HG03025 (cell line): ENCODE measurements at regions not wholly inside any gene's neighbourhood (a gene's known extent, or its start where the extent isn't known, plus 50 kb on each side); places are given as distances from the start of the nearest gene placed in this dataset.

Experiments
- ATAC-seq: cut with Tn5 transposase; IDR thresholded peaks from one replicate; pipeline ENCODE4 v1.9.1; 2021; ENCODE audit warnings: mild to moderate bottlenecking, moderate library complexity; ENCODE audit not compliant: unreplicated experiment, low FRiP score

DNA sequence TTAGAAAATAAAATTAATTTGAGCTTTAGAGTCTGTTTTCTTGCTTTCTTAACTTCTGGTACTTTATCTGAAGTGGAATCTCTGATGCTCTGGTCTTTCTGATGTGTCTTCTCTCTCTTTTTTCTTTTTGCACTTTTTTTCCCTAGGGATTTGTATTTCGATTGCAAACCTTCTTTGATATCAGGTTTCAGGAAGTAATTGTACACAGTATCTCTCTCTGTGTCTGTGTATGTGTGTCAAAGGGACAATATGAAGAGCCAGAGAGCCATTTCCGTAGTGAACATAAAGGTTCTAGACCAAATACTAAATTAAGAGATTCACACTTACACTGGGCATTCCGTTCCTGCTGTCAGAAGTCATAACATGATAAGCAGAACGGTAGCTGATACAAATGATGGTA lies 325.0 kb downstream of the PCDH7 start:
- no peak for ATAC-seq

GRCh38 chr4:31045724-31046318 lies 325.7 kb downstream of the PCDH7 start:
- ATAC-seq = no peak

DNA sequence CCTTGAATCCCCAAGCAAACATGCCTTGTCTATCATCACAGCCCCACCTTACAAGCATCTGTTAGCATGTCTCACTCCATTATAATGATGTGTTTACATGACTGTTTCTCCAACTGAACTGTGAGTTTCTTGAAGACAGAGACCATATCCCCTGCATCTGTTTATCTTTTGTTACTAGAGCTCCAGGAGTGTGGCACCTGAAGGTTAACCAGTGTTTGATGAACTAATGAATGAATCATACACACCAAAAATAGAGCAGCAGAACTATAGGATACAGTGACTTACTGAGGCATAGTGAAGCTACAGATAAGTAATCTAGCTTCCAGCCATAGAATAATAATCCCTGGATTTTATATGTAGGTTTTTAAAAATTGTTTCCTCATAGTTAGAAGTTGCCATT lies 331.0 kb downstream of the PCDH7 start:
- no peak for ATAC-seq

- ATAC-seq = no peak
Observed at GRCh38 chr4:31051565-31051964, 331.4 kb downstream of the PCDH7 start.

- no peak for ATAC-seq
Observed at GRCh38 chr4:31052519-31052918, 332.4 kb downstream of the PCDH7 start.

- no peak for ATAC-seq
Observed at GRCh38 chr4:31053451-31053850, 333.3 kb downstream of the PCDH7 start.

DNA sequence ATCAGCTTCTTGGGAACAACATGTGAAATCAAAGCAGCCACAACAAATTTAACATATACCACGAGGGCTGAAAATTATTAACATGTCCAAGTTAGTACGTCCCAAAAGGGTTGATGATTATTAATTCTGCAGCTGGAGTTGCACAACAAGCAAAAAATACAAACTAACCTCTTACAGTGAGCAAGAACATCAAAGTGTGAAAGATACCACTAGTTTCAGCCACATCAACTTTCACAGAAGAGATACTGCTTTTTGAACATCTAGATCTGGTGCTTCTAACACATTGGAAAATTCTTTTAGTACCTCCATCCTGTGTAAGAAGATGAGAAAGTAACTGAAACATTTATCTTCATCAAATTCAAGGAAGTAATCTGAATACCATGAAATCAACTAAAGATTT lies 334.1 kb downstream of the PCDH7 start:
- no peak for ATAC-seq

DNA sequence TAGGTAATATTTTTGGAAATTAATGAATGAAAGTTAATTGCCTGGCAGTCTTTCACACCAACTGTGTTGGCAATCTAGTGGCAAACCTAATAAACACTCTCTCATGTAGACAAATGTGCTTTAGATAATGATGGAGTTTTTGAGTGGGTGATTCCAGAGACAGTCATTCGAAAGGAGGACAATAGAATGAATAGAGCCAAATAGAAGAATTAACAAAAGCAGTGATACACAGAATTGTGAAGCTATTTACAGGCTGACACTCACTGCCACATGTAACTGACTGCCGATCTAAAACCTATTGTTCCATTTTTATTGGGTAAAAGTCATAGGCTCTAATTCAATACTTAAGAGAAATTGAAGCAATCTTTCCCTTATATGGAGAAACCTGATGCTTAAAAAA lies 338.5 kb downstream of the PCDH7 start:
- ATAC-seq = no peak

DNA sequence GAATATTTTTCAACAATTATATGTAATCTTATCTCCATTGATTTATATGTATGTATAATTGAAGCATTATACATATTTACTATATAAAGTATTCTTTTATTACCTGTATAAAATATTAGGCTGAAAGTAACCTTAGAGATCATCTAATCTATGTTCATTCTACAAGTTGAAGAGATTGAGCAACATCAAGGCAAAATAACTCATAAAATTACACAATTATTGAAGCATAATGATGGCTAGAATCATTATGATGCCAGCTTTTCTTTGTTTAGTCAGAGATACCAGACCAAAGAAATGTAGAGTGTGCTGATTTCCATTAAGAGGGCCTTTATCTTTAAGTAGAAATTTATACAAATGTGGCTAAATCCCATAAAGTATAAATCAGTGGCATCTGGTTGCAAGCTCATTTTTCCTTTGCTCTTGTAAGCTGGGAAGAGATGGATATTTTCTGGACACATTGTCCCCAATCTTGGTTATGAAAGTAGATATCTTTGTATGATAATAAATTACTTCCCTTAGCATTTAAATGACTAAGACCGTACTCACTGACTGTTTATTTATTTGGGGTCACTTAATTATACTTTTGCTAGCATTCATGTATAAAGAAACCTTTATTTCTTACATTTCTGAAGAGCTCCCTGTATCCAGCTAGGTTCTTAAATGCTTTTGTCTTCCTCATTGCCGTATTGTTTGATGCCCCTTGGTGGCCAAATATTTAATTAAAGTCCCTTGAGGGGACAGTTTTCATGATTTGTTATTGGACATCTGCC lies 339.8 kb downstream of the PCDH7 start:
- ATAC-seq = no peak

DNA sequence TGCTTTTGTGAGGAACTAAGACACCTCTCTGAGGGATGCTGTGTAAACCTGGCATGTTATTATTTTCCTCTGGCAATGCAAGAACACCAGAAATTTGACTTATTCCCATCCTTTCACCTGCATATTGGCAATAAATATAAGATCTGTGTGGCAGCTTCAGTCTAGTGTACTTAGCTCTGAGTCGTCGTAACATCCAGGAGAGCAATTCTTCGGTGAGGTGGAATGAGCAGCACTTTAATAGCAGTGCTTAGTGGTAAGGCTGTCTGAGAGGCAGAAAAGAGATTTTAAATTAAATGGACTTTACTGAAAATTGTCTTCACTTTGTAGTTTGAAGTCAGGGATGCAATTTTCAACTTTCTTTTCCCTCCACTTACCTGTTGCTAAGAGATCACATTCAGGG lies 344.9 kb downstream of the PCDH7 start:
- ATAC-seq = no peak

DNA sequence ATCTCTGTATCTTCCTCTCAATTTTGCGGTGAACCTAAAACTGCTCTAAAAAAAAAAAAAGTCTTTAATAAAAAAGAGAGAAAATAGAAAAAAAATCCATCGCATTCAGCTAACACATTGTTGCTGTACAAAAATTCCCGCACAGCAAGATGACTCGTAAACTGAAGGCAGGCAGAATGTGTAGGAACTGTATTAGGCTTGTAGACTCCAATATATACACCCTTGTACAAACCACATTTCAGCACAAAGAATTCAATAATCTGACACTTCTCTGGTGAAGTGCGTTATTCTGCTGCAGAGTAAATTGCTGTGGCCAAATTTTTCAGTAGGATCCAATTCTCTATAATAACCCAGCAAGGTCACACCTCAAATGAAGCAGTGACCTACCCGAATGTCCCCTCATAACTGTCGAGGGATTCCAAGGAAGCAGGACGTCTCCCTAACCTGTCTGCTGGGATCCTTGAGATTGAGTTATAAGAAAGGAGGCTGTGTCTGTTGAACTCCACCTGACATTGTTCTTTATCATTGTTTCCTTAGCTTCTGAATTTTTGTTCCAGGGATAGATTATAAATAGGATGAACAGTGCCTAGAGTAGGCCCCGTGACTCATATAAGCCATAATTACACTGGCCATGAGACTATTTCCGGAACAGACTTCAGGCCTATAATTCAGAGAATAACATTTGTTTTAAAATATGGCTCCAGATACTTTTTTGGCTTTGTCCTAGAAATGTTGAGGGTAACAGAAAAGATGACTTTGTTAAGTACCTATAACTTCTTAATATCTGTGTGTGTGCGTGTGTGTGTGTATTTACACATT lies 348.3 kb downstream of the PCDH7 start:
- ATAC-seq = no peak

GRCh38 chr4:31069151-31069550 lies 349.0 kb downstream of the PCDH7 start:
- ATAC-seq = no peak

DNA sequence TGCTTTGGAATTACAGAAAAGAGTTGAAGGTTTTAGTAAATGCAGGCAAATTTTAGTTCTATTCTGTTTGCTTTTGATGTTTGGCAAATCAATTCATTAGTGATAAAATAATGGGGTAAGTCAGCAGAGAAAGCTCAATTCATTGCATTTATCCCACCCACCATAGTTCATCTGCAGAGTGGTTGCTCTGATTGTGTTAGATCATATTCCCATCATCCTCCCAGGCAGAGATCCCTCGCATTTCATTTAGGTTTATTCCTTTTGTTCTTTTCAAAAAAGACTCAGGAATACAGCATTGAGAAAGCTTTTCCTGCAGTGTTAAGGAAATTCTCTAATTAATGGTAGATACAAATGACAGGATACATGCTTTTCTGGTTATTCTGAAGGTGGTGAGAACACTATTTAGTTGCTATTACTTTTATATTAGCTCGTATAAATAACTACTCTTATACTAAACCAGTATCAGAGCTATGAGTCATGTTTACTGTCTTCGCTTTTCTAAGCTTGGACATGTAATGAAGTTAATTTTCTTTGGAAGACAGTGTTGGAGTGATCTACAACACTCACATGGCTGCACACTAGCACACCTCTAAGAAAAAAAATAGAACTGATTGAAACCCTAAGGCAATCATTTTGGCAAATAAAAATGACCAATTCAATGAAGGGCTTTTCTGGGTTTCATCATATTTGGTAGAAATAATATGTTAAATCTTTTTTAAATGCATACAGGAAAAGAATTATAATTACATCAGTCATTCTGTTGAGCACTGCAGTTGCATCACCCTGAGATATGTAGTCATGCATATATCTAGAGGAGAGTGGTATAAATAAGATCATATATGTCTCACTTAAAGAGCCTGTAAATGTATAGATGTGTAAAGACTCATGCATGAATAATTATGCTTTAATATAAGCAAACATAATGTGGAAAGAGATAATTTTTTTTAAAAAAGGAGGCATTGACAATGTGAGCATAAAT lies 351.6 kb downstream of the PCDH7 start:
- ATAC-seq = no peak

DNA sequence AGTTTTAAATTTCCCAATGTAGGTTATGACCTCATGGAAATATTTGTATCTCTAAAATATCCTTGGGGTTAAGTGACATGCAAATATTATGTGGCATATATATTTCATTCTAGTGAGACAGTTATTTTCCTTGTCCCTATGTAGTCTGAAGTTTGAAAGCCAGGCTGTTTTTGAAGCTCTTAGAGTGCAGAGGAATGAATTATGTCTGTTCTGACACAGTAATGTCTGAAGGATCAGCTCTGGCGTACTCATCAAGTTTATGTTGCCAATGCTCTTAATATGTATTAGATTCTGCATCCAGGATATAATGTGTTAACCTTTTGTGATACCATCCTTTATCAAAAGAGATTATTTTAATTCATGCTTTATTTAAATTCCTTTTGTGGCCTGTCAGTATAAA lies 355.8 kb downstream of the PCDH7 start:
- no peak for ATAC-seq

- ATAC-seq = no peak
Observed at GRCh38 chr4:31078661-31079060, 358.5 kb downstream of the PCDH7 start.

DNA sequence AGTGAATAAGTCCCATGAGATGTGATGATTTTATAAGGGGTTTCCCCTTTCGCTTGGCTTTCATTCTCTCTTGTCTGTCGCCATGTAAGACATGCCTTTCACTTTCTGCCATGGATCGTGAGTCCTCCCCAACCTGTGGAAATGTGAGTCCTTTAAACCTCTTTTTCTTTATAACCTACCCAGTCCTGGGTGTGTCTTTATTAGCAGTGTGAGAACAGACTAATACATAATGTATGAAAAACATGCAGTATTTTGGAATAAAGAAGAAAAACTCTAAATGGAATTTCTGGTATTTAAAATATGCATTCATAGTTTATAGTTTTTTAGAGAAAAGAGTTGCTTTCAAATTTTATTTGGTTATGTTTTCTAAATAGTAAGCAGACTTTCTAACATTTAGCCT lies 360.7 kb downstream of the PCDH7 start:
- no peak for ATAC-seq

GRCh38 chr4:31081366-31081765 lies 361.2 kb downstream of the PCDH7 start:
- no peak for ATAC-seq

- ATAC-seq = no peak
Observed at GRCh38 chr4:31083456-31083855, 363.3 kb downstream of the PCDH7 start.

DNA sequence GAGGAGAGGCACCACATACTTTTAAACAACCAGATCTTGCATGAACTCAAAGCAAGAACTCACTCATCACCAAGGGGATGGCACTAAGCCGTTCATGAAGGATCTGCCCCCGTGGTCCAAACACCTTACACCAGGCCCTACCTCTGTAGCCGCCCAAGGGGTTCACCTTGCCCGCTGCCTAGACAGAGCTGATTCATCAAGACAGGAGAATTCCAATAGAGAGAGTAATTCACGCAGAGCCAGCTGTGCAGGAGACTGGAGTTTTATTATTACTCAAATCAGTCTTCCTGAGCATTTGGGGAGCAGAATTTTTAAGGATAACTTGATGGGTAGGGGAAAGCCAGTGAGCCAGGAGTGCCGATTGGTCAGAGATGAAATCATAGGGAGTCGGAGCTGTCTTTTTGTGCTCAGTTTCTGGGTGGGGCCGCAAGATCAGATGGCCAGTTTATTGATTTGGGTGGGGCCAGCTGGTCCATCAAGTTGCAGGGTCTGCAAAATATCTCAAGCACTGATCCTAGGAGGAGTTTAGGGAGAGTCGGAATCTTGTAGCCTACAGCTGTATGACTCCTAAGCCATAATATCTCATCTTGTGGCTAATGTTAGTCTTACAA lies 364.7 kb downstream of the PCDH7 start:
- no peak for ATAC-seq

DNA sequence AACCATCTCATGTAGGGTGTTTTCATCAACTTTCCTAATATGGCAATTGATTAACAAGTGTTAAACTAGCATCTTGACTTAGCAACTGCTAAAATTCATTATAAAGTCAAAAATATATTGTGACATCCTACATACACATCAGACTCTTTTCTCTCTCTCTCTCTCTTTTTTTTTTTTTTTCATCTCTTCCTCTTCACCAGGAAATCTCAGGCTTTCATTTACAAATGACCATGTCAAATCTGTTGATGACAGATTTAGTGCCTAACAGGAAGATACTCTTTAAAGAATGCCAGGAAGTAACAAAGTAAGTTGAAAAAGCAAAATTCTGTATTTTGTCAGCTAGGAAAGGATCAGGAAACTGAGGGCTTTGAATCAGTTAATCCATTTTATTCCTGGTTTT lies 365.5 kb downstream of the PCDH7 start:
- ATAC-seq = no peak
